ENCODE measurements at regions not wholly inside any gene's neighbourhood (a gene's known extent, or its start where the extent isn't known, plus 50 kb on each side); places are given as distances from the start of the nearest gene placed in this dataset.

- no peak for DNase-seq (ENCODE audit: low spot score)
- intact Hi-C loops (cut with DNase I), result no loop called here
These were observed 182.6 kb downstream of the PHLDA1 start for GRCh38 chr12:75848961-75849360.

GRCh38 chr12:75848431-75848925, 183.1 kb downstream of the PHLDA1 start:
- DNase-seq (ENCODE audit: low spot score), result no peak
- intact Hi-C loops (cut with DNase I), result no loop called here

- no peak for DNase-seq (ENCODE audit: low spot score)
- intact Hi-C loops (cut with DNase I), result no loop called here
These were observed 185.5 kb downstream of the PHLDA1 start for GRCh38 chr12:75846102-75846501.

- intact Hi-C loops (cut with DNase I), result no loop called here
- DNase-seq (ENCODE audit: low spot score), result no peak
These were observed 186.6 kb downstream of the PHLDA1 start for GRCh38 chr12:75844985-75845384.

GRCh38 chr12:75844049-75844770, 187.4 kb downstream of the PHLDA1 start:
- no peak for DNase-seq (ENCODE audit: low spot score)
- intact Hi-C loops (cut with DNase I), result no loop called here

GRCh38 chr12:75842090-75842489, 189.5 kb downstream of the PHLDA1 start:
- DNase-seq (ENCODE audit: low spot score), result no peak
- intact Hi-C loops (cut with DNase I), result no loop called here

GRCh38 chr12:75840994-75841355, 190.6 kb downstream of the PHLDA1 start:
- intact Hi-C loops (cut with DNase I), result no loop called here
- DNase-seq (ENCODE audit: low spot score), result no peak

- DNase-seq (ENCODE audit: low spot score), result no peak
- intact Hi-C loops (cut with DNase I), result no loop called here
These were observed 193.3 kb downstream of the PHLDA1 start for GRCh38 chr12:75838309-75838708.

- DNase-seq (ENCODE audit: low spot score), result no peak
- intact Hi-C loops (cut with DNase I), result loop anchor here in 1 of 2 donors (2.0 kb wide), 1 partner anchor 63 kb away; no protein-coding TSS in a partner anchor
These were observed 193.9 kb downstream of the PHLDA1 start for GRCh38 chr12:75837700-75838099.

- intact Hi-C loops (cut with DNase I), result loop anchor here in 1 of 2 donors (2.0 kb wide), 1 partner anchor 64 kb away; no protein-coding TSS in a partner anchor
- no peak for DNase-seq (ENCODE audit: low spot score)
These were observed 195.0 kb downstream of the PHLDA1 start for GRCh38 chr12:75836533-75836932.

GRCh38 chr12:75834591-75834990, 197.0 kb downstream of the PHLDA1 start:
- no peak for DNase-seq (ENCODE audit: low spot score)
- intact Hi-C loops (cut with DNase I), result no loop called here

GRCh38 chr12:75833268-75833667, 198.3 kb downstream of the PHLDA1 start:
- DNase-seq (ENCODE audit: low spot score), result no peak
- intact Hi-C loops (cut with DNase I), result no loop called here

- no peak for DNase-seq (ENCODE audit: low spot score)
- intact Hi-C loops (cut with DNase I), result no loop called here
These were observed 200.2 kb downstream of the PHLDA1 start for GRCh38 chr12:75831402-75831801.

GRCh38 chr12:75827061-75827460, 204.5 kb downstream of the PHLDA1 start:
- intact Hi-C loops (cut with DNase I), result no loop called here
- no peak for DNase-seq (ENCODE audit: low spot score)

- intact Hi-C loops (cut with DNase I), result no loop called here
- no peak for DNase-seq (ENCODE audit: low spot score)
These were observed 205.9 kb downstream of the PHLDA1 start for GRCh38 chr12:75825686-75826085.

GRCh38 chr12:75823475-75823874, 208.1 kb downstream of the PHLDA1 start:
- intact Hi-C loops (cut with DNase I), result no loop called here
- no peak for DNase-seq (ENCODE audit: low spot score)

GRCh38 chr12:75822416-75822815, 209.2 kb downstream of the PHLDA1 start:
- no peak for DNase-seq (ENCODE audit: low spot score)
- intact Hi-C loops (cut with DNase I), result no loop called here

GRCh38 chr12:75820848-75821578, 210.6 kb downstream of the PHLDA1 start:
- DNase-seq (ENCODE audit: low spot score), result peak; percentile 81
- intact Hi-C loops (cut with DNase I), result no loop called here

GRCh38 chr12:75820071-75820470, 211.5 kb downstream of the PHLDA1 start:
- intact Hi-C loops (cut with DNase I), result no loop called here
- no peak for DNase-seq (ENCODE audit: low spot score)

GRCh38 chr12:75819512-75819911, 212.1 kb downstream of the PHLDA1 start:
- intact Hi-C loops (cut with DNase I), result loop anchor here in 1 of 2 donors (10.0 kb wide), 1 partner anchor 165 kb away; no protein-coding TSS in a partner anchor
- no peak for DNase-seq (ENCODE audit: low spot score)

GRCh38 chr12:75818863-75819262, 212.7 kb downstream of the PHLDA1 start:
- intact Hi-C loops (cut with DNase I), result loop anchor here in 1 of 2 donors (10.0 kb wide), 1 partner anchor 164 kb away; no protein-coding TSS in a partner anchor
- DNase-seq (ENCODE audit: low spot score), result no peak

Measured in posterior vena cava (tissue), 2 donors.